D341Med (cell line): ENCODE measurements at regions not wholly inside any gene's neighbourhood (a gene's known extent, or its start where the extent isn't known, plus 50 kb on each side); places are given as distances from the start of the nearest gene placed in this dataset.
"Not testable (repeated sequence)": the region's sequence is repeated elsewhere in the genome, so short reads cannot be mapped to it uniquely, and the experiment has no call there.

Experiments
- DNase-seq: peaks from one replicate; pipeline ENCODE4 v3.0.0; 2012; ENCODE audit warnings: low spot score

DNA sequence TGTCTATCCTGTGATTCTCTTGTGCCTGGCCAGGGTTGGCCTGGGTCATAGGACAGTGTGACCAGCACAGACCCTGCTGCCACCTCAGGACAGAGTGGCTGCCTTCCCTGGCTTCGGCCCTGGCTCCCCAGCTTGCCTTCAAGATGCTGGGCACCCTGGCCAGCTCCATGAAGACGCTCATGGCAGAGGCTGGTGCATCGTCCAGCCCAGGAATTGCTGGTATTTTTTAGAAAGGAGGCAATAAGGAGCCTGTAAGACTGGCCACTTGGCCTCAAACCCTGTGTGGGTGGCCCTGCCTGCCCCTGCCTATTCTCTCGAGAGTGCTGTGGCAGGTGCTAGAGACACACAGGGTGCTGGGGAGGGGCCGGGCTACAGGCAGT is 70.4 kb upstream of the ACTRT2 start:
- no peak for DNase-seq

DNA sequence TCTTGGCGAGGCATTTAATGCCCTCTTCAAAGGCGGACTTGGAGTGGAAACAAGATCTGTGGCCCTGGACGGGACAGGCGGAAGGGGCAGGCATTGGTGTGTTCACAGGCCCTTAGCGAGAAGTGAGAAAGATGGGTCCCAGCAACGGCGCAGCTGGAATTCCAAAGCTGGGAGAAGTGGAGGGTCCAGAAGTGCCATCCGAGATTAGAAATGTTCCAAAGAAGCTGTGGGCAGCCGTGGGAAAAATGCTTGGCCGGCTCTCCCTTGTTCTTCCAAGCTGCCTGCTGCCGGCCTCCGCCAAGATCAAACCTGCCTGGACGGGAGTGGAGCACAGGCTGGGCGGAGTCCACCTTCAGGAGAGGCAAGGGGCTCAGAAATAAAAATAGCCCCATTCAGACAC is 69.4 kb upstream of the ACTRT2 start:
- no peak for DNase-seq

DNA sequence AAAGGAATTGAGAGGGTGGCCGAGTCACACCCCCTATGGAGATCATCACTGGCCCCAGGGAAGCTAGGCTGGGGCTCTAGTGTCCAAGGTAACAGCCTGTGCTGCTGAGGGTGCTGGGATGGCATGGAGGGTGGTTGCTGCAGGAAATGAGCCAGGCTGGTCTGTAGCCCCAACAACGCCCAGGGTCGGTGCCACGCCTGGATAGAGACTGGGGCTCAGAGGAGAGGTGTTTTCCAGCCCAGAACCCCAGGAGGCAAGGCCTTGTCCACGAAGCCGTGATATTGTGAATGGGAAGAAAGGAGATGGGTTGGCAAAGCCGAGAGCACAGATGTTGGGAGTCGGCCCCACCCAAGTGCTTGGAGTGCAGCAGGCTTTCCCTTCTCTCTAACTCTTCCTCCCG is 68.9 kb upstream of the ACTRT2 start:
- DNase-seq: no peak

DNA sequence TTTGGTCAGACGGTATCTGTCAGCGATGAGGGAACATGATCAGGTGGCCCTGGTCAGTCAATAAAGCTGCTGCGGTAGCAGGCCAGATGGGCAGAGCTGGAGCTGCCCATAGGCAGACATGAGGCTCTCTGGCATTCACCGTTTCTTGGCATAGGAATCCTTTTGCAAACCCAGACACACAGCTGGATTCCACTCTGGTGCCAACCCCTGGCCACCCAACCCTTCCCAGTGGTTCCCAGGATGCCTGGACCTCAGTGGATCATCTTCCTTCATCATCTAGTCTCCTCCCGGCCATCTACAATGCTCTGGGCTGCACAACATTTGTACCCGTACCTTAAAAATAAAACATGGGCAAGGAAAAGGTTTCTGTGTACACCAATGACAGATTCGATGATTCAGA is 68.3 kb upstream of the ACTRT2 start:
- DNase-seq: no peak

DNA sequence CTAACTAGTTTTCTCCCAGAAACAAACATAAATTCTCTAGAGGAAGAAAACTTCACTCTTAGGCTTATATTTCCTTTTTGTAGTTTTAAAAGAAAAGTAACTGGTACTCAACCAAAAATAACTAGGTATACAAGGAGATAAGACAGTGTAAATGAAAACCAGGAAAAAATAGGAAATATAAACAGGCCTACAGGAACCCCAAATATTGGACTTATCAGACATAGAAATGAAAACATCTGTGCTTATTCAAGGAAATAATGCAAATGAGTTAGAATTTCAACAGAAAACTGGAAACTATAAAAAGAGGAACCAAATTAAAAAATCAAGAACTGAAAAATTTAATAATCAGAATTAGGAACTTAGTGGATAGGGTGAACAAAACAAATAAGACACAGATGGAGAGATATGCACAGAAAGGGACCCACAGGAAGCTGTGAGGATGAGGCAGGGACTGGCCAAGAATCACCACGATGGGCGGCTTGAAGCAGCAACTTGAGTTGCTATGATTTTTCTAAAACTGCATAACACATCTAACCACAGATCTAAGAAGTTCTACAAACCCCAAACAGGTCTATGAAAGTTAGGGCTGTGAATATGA is 67.5 kb upstream of the ACTRT2 start:
- no peak for DNase-seq

DNA sequence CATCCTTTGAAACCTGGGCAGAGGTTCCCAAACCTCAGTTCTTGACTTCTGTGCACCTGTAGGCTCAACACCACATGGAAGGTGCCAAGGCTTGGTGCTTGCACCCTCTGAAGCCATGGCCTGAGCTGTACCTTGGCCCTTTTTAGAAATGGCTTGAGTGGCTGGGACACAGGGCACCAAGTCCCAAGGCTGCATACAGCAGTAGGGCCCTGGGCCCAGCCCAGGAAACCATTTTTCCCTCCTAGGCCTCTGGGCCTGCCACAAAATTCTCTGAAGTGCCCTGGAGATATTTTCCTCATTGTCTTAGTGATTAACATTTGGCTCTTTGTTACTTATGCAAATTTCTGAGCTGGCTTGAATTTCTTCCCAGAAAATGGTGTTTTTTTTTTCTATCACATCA is 65.6 kb upstream of the ACTRT2 start:
- DNase-seq: no peak

DNA sequence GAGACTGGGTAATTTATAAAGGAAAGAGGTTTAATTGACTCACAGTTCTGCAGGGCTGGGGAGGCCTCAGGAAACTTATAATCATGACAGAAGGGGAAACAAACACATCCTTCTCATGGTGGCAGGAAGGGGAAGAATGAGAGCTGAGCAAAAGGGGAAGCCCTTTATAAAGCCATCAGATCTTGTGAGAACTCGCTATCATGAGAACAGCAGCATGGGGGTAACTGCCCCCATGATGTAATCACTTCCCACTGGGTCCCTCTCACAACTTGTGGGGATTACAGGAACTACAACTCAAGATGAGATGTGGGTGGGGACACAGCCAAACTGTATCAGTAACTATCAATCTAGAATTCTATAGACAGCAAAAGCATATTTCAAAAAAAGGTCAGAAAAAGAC is 64.7 kb upstream of the ACTRT2 start:
- no peak for DNase-seq

DNA sequence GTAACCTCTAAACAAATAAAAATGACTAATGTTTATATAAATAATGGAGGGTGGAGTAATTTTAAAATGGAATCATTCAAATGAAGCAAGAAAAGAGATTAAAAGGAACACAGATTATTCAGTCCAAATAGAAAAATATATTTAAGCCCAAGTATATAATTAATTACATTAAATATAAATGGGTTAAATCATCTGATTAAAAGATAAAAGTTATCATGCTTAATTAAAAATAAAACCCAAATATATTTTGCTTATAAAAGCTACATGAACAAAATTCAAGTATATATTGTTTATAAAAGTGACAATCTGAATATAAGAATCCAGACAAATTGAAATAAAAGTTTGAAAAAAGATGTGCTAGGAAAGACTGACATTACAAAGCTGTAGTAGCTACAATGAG is 63.9 kb upstream of the ACTRT2 start:
- no peak for DNase-seq

DNA sequence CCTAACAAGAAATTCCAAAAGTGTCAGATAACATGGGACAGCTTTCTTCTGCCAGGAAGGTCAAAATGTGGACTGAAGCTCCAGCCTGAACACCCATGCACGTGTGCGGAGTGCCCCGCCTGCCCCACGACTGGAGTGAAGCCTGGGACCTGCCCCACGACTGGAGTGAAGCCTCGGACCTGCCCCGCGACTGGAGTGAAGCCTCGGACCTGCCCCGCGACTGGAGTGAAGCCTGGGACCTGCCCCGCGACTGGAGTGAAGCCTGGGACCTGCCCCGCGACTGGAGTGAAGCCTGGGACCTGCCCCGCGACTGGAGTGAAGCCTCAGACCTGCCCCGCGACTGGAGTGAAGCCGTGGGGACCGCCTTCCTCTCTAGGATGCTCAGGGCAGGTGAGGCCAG is 61.4 kb upstream of the ACTRT2 start:
- not testable (repeated sequence) for DNase-seq

DNA sequence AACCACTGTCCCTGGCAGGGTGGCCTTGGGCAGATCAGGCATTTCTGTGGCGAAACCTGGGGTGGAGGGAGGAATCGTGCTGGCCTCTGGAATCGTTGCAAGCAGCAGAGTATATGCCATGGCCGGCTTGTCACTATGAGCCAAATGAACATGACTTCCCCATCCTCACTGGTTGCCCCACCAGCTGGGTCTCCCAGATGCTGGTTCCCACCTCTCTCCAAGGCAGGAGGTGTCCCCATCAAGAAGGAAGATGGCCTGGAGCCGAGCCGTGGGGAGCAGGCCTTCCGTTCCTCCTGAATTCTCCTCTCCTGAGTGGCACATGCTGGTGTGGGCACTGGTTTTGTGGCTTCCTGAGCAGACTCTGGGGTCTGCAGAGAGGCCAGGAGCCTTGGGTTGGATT is 60.2 kb upstream of the ACTRT2 start:
- no peak for DNase-seq

DNA sequence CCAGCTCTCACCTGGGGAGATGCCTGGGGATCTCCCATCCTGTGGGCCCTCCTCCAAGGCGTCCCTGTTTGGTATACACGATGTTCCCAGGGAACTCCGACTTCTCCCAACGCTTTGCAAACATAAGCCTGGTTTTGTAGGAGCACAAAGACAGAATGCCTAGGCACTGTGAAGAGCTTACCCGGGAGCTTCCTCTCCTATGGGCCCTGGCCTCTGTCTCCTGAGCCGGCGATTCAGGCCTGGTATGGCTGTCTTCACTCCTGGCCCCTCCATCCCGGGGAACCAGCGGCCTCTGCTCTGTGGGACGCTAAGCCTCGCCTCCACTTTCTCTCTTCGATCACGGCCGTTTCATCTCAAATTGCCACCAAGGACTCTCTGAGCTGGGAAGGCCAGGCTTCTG is 59.6 kb upstream of the ACTRT2 start:
- no peak for DNase-seq

DNA sequence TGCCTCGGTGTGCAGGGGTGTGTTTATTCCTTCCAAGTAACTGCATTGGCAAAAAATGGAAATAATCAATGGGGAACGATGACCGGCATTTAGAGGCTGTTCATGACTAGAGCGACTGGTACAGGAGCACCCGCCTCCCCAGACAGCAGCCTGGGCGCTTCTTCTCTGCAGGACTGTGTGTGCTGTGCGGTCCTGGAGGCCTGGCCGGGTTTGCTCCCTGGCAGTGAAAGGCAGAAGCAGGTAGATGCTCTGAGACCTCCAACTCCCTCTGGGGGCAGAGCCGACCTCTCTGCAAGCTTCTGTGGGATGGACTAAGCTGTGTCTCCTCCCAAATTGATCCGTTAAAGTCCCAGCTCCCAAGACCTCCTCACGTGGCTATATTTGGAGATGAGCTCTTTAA is 59.2 kb upstream of the ACTRT2 start:
- DNase-seq: no peak

DNA sequence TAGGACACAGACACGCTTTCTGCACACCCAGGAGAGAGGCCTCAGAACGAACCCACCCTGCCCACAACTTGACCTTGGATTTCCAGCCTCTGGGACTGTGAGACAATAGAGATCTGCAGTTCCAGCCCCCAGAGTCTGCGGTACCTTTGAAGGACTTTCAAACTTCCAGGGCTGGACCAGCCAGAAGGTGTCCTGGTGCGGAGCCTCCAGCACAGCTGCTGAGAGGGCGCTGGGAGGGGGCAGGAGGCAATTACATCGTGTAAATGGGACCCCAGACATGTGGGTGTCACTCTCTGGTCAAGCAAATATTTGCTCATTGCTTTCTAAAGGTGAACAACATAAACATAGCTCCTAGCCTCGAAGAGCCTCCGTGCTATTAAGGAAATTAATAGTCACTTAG is 58.7 kb upstream of the ACTRT2 start:
- DNase-seq: no peak

DNA sequence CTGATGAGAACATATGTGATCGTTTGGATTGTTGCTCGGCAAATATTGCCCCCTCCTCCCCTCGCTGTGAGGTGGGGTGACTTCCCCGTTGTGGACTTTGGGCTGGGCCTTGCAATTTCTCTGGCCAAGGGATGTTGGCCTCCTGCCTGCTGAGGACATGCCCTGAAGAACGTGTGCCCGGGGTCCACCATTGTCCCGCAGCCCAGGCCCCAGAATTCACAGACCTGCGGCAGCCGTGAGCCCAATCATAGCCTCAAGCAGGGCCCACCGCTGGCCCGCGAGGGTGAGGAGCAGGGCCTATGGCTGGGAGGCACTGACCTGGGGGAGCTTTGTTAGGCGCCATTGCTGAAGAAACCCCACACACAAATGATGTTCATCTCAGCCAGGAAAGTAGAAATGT is 58.3 kb upstream of the ACTRT2 start:
- DNase-seq: no peak

DNA sequence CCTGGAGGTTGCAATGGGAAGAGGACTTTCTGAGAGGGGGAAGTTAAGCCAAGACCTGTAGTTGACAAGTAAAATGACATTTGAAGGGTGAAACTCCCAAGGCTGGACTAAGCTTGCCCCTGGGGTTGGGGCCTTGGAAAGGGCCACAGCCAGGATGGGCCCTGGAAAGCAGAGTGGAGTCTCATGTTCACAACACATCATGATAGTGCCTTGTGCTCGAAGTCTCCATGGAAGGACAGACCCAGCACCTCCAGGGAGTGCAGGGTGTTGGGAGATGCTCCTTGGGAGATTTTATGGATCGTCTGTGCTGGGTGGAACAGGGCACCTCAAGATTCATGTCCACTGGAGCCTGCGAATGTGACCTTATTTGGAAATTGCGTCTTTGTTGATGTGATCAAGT is 55.6 kb upstream of the ACTRT2 start:
- no peak for DNase-seq

DNA sequence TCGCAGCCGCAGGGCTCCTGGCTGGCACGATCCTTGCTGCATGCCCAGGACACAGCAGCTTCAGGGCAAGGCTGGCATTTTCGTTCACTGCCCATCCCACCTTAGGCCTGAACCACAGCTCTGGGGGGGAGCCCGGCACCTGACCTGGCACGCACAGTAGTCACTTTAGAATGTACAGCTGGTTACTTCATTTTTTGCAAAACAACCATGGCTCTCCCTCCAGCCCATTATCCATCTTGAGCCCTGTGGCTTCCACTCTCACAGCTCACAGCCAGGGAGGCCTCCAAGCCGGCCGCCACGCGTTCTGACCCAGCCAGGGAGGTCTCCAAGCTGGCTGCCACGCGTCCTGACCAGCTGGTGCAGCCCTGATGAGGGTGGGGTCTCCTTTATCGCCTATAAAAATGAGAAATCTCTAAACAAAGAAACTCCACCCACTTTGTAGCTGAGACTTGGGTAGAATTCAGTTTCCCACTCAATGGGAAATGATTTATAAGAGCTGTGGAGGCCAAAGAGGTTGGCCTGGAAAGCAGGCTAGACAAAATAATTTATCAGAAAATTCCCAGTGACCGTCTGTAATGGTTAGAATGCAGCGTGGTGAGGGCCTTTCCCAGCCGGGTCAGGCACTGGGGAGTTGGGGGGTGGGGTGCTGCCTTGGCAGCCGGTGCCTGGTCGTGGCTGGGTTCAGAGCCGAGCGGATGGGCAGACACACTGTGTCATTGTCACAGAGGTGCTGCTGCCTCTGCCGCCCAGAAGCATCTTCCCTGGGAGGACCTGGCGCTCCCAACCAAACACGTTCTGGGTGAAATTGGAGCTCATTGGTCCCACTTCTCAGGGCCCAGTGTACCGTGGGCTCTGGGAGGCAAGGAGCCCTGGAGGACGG is 54.6 kb upstream of the ACTRT2 start:
- DNase-seq: no peak

DNA sequence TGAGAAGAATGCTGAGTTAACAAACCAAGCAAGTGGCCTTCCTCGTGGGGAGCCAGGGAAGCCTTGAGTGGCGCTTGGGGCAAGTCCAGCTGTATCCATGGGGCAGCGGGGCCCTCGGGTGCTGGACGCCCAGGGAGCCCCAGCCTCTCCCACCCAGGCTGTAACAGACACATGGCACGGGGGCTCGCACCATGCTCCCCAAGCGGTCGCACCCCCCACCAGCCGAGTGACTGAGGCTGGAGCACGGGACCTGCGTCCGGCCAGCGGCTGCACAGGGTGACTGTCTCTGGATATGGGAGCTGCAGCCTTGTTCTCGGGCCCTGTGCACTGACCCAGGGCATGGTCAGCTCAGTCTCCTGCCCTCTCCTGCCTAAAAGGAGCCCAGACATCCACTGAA is 53.9 kb upstream of the ACTRT2 start:
- no peak for DNase-seq

DNA sequence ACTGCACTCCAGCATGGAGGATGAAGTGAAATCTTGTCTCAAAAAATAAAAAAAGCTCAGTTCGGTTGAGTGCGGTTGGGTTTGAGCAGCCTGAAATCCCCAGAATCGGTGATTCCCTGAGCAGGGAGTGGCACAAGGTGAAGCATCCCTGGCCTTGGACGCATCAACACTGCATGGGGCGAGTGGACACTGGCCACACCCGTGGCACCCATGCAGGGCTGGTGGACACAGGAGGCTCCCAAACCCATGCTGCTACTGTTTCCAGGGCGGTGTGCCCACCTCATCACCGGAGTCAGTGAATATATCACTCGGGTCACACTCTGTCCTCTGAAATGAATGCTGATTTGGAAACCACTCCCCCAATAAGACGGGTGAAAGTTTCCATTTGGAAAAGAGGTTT is 53.4 kb upstream of the ACTRT2 start:
- no peak for DNase-seq

DNA sequence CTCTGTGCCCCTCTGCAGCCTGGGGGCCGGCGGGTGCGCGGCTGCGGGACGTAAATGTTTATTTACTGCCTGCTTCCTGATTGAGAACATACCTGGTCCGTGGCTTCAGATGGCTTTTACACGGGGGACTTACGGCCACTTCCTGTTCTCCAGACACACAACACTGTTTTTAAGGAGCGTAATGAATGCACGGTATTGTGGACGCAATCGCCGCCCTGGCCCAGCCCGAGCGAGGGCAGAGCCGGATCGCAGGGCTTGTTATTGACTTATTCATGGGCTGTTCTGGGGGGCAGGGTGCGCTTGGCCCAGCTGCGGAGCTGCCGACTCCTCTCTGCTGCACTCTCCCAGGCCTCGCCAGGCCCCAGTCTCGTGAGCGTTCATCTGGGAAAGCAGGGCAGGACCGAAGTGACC is 52.8 kb upstream of the ACTRT2 start:
- no peak for DNase-seq

DNA sequence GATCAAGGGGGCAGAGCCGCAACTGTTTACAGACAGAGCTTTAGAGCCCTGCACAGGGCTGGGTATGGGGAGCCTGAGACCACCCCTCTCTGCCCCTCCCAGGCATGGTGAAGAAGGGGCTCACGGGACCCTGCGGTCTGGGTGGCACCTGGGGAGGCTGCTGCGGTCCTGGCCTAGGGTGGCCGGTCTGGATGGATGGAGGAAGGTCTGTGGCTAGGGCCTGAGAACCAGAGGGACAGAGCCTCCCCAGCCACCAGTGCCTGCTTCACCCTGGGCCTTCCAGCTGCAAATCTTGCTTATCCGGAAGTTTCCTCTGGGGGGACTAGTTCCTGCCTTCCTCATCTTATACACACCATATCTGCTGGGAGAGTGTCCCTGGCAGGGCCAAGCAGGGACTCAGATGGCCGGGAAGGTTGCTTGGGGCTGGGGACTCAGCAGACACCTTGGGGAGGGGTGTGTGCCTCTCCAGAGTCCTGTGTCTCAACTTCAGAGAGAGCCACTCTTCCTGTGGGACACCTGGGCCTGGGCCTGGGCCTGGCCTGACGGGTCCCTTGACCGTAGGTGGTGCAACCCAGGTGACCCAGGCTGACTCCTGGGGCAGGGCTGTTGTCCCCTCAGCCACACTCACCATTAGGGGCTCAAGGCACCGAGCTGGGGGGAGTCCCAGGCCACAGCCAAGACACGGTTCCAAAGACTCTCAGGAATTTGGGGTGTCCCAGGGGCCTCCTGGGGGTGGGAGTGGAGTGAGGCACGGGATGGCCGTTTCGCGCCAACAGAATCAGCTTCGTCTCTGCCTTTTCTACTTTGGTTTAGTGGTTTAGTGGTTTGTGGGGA is 52.0 kb upstream of the ACTRT2 start:
- DNase-seq: no peak

DNA sequence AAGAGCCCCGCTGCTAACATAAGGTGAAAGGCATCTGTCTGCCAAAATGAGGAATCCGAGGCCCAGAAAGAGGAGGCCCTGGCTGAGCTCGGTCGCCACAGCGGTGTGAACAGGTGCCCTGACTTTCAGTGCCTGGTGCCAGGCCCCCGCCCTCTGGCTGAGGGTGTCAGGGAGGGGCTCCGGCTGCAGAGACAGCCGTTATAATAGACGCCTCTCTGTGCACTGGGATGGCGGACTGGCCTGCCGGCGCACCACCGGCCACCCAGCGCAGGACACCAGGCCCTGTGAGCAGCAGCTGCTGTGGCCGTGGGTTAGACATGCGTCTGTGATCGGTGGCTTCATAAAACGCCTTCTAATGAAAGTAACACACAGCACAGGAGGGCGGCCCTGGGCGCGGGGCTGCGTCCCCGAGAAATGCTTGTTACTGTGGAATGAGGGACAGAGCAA is 51.4 kb upstream of the ACTRT2 start:
- DNase-seq: no peak

DNA sequence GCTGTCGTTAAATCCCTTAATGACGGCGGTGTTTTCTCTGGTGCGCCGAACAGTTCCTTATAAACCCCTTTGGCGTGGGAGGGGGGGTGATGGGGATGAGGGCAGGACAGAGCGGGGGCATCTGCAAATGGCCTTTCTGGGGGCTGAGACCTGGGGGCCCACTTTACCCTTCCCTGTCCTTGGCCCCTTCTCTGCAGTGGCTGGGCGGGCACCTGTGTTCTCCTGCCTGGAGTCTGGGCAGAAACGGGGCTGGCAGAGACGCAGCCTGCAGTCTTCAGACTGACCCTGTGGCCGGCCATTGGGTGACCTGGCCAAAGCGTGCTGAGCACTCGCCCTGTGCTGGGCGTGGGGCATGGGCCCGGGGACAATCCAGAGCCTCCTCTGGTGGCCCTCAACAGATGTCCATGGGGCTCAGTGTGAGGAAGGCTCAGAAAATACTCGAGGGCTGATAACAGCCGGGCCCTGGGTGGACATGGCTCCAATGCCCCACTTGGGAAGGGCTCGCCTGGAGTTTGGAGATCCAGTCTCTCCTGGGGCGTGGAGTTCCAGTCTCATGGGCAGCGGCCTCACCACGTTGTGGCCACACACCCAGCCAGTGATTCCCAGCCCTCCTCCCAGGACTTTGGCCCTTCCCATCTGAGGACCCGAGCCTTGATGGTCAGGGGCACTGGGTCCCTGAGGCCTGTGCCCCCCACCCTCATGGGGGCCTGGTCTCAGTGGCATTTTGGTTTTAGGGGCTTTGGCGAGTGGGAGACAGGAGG is 50.8 kb upstream of the ACTRT2 start:
- DNase-seq: no peak
